Body of pancreas (tissue), 4 donors: ENCODE measurements at regions not wholly inside any gene's neighbourhood (a gene's known extent, or its start where the extent isn't known, plus 50 kb on each side); places are given as distances from the start of the nearest gene placed in this dataset.

Source experiments
- POLR2A ChIP-seq, 3 donors: fragments of 450-650 bp; IDR thresholded peaks; one replicate each; pipeline ENCODE4 v1.6.1; 2016; ENCODE audit warnings: antibody characterized with exemption in 3 of 3, mild to moderate bottlenecking in 2 of 3
- TF ChIP-seq, protein P1 (sequence below), 7 experiments: fragments of 450-650 bp in 4 of 7; fragments of 200-600 bp in 3 of 7; sonication (generic) in 3 of 7; IDR thresholded peaks; one replicate each; pipeline ENCODE4 v1.5.1; 2016 to 2019; ENCODE audit warnings: antibody characterized with exemption in 7 of 7

DNA sequence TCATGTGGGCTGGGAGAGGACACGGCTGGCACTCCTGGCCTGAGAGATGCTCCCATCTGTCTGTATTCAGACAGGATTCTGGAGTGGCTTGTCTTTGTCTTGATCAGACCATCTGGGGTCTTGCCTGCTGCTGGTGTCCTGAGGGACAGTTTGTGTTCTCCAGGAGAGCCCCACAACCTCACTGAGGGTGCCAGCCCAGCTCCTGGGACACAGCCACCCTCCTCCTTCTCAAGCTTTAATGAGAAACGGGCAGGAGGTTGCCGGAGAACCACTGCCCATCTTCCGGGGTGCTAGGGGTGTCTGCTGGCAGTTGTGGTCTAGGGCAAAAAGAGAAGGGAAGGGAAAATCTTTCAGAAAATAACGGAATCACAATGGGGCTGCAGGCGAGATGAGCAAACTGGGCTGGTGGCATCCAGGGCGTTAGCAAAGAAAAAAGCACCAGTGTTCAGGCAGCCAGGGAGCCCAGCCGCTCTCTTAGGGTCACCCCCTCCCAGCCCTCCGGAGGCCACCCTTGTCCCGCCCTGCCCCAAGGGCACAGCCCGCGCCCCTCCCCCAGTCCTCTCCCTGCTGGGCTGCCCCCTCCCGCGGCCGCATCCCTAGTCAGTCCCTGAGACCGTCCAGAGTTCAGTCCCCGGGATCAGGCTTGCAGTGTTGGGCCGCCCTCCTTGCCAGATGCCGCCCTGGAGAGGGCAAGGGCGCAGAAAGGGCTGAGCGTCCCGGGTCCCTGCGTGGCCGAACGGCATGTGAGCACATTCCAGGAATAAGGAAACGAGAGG is 824.7 kb downstream of the KCNJ18 start:
- no peak for TF ChIP-seq POLR2A (IDR thresholded peaks at IDR 0.05)
- TF ChIP-seq, protein P1, sequence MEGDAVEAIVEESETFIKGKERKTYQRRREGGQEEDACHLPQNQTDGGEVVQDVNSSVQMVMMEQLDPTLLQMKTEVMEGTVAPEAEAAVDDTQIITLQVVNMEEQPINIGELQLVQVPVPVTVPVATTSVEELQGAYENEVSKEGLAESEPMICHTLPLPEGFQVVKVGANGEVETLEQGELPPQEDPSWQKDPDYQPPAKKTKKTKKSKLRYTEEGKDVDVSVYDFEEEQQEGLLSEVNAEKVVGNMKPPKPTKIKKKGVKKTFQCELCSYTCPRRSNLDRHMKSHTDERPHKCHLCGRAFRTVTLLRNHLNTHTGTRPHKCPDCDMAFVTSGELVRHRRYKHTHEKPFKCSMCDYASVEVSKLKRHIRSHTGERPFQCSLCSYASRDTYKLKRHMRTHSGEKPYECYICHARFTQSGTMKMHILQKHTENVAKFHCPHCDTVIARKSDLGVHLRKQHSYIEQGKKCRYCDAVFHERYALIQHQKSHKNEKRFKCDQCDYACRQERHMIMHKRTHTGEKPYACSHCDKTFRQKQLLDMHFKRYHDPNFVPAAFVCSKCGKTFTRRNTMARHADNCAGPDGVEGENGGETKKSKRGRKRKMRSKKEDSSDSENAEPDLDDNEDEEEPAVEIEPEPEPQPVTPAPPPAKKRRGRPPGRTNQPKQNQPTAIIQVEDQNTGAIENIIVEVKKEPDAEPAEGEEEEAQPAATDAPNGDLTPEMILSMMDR (IDR thresholded peaks at IDR 0.05), result no peak
